NCI-H1694 (cell line): ENCODE measurements at regions not wholly inside any gene's neighbourhood (a gene's known extent, or its start where the extent isn't known, plus 50 kb on each side); places are given as distances from the start of the nearest gene placed in this dataset.
"Not testable (repeated sequence)": the region's sequence is repeated elsewhere in the genome, so short reads cannot be mapped to it uniquely, and the experiment has no call there.

ENCODE experiments used
- DNase-seq: peaks from one replicate; lab custom pipeline; 2025; lab: John Stamatoyannopoulos, UW

DNA sequence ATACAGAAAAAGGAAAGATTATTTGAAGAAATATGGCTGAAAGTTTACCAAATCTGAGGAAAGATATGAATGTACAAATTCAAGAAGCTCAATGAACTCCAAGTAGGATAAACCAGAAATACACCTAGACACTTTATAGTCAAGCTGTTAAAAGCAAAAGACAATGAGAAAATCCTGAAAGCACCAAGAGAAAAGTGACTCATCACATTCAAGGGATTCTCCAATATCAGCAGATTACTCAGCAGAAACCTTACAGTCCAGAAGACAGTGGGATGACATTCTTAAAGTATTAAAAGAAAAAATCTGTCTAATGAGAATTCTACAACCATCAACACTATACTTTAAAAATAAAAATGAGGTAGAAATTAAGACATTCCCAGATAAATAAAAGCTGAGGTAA lies 223.8 kb upstream of the ZCCHC13 start:
- DNase-seq: no peak

DNA sequence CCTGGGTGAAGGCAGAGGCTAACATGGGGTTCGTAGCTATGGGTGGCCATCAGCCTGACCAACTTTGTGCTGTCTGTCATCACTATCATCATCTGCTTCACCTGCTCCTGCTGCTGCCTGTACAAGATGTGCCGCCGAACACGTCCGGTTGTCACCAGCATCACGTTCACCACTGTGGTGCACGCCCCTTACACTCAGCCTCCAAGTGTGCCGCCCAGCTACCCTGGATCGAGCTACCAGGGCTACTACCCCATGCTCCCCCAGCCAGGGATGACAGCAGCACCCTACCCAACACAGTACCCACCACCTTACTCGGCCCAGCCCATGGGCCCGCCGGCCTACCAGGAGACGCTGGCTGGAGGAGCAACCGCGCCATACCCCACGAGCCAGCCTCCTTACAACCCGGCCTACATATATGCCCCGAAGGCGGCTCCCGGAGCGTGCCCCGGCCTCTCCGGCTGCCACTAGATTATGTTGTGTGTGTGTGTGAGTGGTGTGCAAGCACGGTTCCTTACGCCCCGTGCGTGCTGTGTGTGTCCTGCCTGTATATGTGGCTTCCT lies 213.4 kb upstream of the XIST start:
- no peak for DNase-seq

DNA sequence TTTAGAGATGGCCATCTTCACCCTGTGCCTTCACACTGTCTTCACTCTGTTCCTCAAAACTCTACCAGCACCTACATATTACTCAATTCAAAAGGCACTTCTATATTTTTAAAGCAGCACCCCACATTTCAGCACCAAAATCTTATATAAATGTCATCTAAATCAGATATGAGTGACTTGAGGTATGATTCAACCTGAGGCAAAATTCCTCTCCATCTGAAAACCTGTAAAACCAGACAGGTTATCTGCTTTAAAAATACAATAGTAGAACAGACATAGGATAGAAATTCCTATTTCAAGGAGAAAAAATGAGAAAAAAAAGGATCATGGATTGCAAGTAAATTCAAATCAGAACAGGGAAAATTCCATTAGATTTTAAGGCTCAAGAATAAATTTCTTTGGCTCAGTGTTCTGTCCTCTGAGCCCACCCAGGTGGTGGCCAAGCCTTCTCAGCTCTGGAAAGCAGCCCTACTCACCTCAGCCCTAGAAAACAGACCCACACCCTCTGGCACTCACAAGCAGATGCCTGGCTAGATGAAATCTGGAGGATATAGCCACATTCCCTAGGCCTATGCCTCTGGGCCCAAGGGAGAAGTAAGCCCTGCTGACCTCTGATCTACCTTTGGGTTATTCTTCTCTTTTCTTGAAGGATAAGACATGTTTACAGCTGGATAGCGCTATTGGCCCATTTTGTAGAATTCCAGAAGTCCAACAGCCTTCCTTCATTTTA lies 211.1 kb upstream of the XIST start:
- DNase-seq: no peak

DNA sequence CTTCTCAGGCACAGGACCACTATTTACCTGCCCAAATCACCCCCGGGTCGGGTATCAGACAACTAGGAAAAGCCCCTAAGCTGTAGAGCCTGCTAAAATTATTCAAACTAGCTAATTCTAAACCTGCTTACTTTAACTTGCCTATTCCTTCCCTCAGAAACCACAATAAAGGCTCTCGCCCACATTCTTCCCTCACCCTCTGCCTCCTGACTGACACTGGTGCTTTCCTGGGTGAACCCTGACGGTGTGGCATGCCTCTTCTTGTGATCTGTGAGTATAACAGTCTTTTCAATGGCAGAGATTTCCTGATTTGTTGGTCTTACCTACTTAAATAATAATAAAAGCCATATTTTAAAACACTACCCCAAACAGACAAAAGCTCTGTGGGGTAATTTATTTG lies 209.4 kb upstream of the XIST start:
- DNase-seq: no peak

DNA sequence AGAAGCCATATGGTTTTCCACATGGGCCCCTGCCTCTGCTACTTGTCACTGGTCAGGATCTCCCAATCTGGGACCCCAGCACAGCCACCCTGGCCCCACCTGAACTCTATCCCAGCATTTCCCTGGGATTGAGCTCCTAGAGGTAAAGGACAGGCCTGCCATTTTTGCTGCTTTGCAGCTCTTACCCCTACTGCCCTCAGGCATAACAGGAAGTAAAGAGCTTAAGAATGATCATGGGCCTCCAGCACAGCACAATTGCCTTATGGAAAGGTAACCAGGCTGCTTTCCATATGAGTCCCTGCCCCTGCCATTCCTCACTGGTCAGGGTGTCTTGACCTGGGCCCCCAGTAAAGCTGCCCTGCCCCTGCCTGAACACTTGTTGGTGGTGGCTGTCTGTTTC lies 196.6 kb upstream of the XIST start:
- no peak for DNase-seq

DNA sequence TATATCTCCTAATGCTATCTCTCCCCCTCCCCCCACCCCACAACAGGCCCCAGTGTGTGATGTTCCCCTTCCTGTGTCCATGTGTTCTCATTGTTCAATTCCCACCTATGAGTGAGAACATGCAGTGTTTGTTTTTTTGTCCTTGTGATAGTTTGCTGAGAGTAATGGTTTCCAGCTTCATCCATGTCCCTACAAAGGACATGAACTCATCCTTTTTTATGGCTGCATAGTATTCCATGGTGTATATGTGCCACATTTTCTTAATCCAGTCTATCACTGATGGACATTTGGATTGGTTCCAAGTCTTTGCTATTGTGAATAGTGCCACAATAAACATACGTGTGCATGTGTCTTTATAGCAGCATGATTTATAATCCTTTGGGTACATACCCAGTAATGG lies 181.6 kb upstream of the XIST start:
- not testable (repeated sequence) for DNase-seq

DNA sequence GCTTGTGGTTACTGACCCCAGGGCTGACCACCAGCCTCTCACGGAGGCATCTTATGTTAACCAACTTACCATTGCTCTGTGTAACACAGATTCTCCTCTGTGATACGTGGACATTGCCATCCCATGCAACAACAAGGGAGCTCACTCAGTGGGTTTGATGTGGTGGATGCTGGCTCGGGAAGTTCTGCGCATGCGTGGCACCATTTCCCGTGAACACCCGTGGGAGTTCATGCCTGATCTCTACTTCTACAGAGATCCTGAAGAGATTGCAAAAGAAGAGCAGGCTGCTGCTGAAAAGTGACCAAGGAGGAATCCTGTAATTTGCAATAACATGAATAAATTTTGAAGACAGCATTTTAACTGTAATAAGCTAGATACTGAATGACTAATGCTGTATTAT lies 179.0 kb upstream of the XIST start:
- DNase-seq: not testable (repeated sequence)

DNA sequence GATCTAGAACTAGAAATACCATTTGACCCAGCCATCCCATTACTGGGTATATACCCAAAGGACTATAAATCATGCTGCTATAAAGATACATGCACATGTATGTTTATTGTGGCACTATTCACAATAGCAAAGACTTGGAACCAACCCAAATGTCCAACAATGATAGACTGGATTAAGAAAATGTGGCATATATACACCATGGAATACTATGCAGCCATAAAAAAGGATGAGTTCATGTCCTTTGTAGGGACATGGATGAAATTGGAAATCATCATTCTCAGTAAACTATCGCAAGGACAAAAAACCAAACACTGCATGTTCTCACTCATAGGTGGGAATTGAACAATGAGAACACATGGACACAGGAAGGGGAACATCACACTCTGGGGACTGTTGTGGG lies 178.3 kb upstream of the XIST start:
- not testable (repeated sequence) for DNase-seq

DNA sequence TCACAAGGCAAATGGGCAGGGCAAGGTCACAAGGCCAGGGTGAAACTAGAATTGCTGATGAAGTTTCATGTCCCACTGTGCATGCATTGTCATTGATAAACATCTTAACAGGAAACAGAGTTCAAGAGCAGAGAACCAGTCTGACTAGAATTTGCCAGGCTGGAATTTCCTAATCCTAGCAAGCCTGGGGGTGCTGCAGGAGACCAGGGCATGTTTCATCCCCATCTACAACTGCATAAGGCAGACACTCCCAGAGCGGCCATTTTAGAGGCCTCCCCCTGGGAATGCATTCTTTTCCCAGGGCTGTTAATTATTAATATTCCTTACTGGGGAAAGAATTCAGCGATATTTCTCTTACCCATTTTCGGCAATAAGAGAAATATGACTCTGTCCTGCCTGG lies 172.6 kb upstream of the XIST start:
- not testable (repeated sequence) for DNase-seq

DNA sequence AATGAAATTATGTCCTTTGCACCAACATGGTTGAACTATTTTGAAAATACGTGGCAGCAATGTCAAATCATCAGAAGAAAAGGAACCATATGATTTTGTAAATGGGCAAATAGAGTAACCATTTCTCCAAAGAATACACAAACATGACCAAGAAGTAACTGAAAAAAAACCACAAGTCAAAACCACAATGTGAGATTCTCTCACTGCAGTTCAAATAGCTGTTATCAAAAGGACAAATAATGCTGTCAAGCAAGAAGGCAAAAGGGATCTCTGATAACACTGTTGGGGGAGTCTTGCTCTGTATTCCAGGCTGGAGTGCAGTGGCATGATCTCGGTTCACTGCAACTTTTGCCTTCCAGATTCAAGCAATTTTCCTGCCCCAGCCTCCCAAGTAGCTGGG lies 170.7 kb upstream of the XIST start:
- DNase-seq: no peak

DNA sequence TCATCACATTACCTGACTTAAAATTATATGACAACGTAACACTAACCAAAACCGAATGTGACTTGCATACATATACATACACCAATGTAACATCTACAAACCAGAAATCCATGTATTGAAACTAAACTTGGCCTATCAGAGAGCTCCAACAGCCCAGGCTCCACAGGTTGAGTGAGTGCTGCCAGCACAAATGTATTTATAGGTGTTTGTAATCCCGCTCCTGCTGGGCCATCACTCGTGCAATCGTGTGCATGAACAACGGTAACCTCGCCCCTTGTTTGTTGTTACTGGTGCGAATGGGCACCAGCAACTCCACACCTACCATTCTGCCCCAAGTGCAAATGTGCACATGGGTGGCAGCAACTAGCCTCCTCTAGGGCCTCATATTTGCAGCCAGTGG lies 165.7 kb upstream of the XIST start:
- no peak for DNase-seq

DNA sequence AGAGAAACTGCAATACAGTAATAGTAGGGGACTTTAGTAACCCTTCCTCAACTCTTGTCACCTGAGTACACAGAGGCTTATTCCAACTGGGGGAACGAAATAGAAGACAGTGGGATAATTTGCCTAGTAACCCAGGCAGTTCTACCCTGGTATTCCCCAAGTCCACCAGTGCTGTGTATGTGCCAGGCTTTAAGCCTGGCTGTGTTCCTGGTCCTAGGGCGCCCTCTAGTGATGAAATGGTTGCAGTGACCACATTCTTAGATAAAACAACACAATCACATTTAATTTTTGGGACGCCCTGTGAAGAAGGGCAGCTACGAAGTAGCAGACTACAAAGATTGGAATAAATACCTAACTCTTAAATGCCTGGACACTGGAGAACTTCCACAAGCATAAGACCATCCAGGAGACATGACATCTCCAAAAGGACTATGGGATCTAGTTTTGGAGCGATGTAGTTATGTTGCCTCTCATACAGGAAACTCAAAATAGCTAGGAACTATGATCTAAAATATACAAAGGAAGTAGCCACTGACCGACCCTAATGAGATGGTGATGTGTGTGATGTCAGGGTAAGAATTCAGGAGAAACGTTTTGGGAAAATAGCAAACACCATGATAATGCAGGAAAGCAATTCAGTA lies 163.0 kb upstream of the XIST start:
- DNase-seq: peak; percentile 48

DNA sequence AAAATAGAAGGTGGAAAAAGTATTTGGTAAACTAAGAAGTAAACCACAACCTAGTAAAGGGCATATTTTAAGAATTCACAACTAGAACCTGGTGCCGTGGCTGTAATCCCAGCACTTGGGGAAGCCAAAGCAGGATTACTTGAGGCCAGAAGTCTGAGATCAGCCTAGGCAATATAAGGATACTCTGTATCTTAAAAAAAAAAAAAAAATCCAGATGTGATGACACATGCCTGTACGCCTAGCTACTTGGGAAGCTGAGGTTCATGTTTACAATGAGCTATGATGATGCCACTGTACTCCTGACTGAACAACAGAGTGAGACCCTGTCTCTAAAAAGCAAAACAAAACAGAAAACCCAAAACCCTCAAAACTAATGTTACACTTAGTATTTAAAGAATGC lies 156.5 kb upstream of the XIST start:
- DNase-seq: no peak

DNA sequence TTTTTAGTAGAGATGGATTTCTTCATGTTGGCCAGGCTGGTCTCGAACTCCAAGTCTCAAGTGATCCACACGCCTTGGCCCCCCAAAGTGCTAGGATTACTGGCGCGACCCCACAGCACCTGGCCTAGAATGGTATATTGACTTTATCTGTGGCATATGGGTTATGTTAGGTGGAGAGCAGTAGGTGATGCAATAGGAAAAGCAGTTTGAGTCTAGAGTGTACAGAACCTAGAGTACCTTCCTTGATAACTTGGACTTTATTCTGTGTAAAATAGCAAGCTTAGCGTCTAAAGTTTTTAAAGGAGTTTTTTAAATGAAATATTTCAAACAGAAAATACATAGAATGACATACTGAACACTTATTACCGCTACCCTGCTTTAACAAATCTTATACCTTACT lies 139.5 kb upstream of the XIST start:
- DNase-seq: no peak

DNA sequence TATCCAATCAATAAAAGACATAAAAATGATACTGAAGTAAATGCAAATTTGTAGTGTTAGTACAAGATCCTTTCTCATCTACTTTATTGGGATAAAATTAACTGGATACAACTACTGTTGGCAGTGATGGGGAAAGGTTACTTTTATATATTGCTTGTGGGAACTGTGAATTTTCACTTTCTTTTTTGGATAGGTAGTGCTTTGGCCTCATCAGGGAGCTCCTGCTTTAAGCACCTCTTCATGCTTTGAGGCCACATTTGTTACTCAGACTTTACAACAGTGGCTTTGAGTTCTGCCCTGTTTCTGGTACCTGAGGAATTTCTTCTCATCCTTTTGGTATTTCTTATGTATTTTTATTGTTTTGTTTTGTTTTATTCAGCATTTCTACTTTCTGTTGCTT lies 134.7 kb upstream of the XIST start:
- DNase-seq: no peak

DNA sequence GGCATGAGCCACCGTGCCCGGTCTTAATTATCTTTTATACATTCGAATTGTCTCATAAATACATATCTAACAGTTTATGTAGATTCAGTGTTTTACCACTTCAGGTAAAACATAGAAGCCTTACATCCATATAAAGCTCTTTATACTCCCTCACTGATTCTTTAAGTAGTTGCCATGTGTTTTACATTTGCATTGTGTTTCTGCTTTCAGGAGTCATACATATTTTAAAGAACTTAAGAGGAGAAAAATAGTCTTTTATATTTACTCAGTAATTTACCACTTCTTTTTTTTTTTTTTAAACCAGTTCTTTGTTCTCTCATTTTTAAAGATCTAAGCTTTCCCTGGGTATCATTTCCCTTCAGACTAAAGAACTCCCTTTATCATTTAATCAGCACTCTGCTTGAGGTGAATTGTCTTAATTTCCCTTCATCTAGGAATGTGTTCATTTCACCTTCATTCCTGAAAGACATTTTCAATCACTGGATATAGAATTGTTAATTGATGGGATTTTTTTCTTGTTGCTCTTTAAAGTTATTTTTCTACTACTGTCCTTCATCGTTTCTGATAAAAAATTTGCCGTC lies 127.1 kb upstream of the XIST start:
- DNase-seq: no peak

DNA sequence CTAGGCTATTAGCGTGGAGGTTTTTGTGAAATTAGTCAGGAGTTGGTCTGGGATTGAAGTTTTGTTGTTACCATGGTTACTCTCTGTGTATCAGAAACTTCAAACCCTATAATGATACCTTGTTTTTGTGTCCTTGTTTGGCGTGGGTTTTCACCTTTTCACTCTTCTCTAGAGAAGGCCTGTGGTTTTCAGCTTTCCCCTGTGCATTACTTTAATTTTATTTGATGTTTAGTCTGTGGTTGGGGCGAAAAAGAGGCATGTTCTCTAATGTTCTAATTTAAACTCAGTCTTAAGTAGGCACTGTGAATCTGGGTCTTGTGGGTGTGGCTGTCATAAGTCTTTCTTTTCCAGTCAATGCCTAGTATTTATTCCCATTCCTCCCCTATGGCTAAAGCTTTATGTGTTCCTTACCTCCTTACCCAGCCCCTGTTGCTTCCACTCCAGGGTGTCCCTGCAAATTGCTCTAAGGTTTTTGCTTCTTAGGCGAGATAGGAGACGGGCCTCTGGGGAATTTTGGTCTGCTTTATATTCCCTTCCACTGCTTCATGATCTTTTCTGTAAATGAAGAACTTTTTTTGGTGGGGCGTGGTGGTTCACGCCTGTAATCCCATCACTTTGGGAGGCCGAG lies 125.1 kb upstream of the XIST start:
- no peak for DNase-seq

DNA sequence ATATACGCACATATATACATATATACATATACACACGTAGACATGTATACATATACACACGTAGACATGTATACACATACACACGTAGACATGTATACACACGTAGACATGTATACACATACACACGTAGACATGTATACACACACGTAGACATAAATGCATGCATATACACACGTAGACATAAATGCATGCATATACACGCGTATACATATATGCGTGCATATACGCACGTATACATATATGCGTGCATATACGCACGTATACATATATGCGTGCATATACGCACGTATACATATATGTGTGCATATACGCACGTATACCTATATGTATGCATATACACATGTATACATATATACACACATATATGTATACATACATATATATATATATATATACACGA lies 114.9 kb upstream of the XIST start:
- DNase-seq: not testable (repeated sequence)

DNA sequence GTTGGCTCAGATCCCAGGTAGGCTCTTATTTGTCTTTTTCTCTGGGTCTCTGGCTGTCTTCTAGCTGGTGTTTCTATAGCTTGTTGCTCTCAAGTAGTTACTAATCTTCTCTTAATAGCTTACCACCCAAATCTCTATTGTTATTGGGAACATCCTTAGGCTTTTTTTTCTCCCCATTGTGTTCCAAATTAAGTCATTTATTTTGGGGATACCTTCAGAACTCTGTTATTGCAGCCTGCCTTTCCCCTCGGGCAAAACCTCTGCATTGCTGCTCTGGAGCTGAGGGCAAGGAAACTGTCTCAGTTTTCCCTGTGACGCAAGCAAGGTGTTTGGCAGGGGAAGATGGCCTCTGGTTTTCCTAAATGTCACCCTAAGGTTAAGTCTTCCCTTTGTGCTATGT lies 113.3 kb upstream of the XIST start:
- no peak for DNase-seq

DNA sequence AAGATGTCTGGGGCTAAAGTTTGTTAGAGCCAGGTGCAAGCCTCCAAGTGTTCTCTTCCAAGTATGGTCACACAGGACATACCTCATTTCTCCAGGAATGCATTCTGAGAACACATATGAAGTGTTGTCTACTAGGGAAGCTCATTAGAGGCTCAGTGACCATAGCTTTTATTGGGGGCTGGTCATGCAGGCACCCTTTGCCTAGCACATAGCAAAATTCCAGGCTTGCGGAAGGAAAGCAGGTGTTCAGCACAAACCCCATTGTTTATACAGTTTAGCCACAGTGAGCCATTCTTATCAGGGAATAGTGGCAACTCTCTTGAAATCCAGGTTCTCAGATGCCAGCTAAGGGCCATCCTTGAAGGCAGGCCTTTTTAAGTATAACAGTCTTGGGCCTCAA lies 112.1 kb upstream of the XIST start:
- DNase-seq: no peak

DNA sequence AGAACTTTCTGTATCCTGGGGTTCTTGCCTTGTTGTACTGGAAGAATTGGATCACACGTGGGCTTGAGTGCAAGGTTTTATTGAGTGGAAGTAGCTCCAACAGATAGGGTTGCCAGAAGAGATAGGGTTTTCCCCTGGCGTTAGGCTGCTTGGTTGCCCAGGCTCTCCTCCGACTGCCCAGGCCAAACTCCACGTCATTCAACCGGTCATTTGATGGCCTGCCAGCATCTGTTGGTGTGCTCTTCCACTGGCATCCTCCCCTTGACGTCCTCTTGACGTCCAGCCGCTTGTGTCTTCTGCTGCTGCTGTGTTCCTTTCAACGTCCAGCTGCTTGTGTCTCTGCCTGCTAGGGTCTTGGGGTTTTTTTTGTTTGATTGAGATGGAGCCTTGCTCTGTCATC lies 111.2 kb upstream of the XIST start:
- no peak for DNase-seq

DNA sequence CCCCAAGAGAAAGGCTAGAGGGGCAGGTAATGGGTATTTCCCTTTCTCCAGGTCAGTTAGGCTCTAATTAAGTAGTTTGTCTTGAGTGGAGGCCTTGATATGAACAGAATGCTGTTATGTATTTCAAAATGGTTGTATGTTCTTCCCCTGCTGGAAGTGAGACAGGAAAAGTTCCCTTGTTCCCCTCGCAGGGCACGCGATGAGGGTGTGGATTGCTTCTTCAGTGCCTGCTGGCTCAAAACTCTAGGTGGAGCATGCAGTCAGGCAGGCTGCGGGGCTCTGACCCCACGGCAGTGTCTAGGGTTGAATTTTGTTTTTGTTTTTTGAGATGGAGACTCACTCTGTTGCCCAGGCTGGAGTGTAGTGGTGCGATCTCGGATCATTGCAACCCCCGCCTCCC lies 110.4 kb upstream of the XIST start:
- DNase-seq: no peak

DNA sequence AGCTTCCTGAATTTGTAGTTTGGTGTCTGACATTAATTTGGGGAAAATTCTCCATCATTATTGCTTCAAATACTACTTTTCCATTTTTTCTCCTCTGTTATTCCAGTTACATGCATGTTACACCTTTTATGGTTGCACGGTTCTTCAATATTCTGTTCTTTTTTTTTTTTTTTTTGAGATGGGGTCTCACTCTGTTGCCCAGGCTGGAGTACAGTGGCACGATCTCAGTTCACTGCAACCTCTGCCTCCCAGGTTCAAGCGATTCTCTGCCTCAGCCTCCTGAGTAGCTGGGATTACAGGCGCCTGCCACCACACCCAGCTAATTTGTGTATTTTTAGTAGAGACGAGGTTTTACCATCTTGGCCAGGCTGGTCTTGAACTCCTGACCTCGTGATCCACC lies 109.4 kb upstream of the XIST start:
- DNase-seq: not testable (repeated sequence)
